ENCODE measurements at regions not wholly inside any gene's neighbourhood (a gene's known extent, or its start where the extent isn't known, plus 50 kb on each side); places are given as distances from the start of the nearest gene placed in this dataset.

DNA sequence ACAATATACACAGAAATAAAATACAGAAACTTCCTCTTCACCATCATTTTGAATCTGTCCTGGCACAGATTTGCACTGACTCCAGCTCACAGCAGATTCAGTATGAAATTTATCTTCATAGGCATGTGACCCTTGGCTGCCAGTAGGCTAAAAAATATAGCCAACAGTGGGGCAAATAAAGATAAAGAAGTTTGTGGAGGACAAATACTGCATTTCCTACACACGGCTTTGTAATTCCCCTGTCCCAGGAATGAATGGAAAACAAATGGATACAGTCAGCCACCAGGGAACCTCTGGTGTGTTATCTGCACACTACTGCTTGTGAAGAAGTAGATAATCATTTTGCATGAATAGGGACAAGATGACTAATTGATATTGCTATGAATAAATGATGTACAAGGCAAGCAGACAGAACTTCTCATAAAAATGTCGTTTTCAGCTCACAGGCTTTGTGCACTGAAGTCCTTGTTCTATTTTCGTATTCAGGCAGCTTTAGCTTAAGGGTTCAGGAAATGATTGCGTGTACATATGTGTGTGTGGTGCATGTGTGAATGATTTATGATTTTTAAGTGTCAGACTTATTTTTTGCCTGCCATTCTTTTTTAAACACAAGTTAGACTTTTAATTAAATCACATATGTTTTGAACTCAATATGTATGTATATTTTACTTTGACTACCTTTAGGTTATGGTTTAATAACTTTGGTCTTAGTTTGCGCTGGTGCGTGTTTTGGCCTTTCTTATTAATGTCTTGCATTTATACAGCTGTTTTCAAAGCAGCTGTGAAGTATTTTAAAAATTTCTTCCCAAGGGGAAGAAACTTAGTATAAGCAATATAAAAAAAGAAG lies 543.8 kb upstream of the JAG1 start:
- TF ChIP-seq EZH2 (IDR thresholded peaks at IDR 0.05; ENCODE audit: borderline replicate concordance, control insufficient read depth, low read depth, low read length) (no peak), CHD4 (IDR thresholded peaks at IDR 0.05) (no peak), PAX5 (IDR thresholded peaks at IDR 0.05; ENCODE audit: borderline replicate concordance, low read depth, low read length) (no peak), SRF (IDR thresholded peaks at IDR 0.05; ENCODE audit: low read depth in 2 of 2, low read length in 2 of 2) (no peak)

Measured in GM12878 (cell line).